DOHH2 (cell line): ENCODE measurements at regions not wholly inside any gene's neighbourhood (a gene's known extent, or its start where the extent isn't known, plus 50 kb on each side); places are given as distances from the start of the nearest gene placed in this dataset.

Source experiments
- H3F3A ChIP-seq: fragments of 200-600 bp; sonication (generic), shearing (Covaris generic); 2 replicates; pipeline ENCODE4 v1.6.0; 2016; ENCODE audit warnings: antibody characterized with exemption, mild to moderate bottlenecking; ENCODE audit not compliant: control insufficient read depth, insufficient read depth
- H3K27ac ChIP-seq: fragments of 200-600 bp; sonication (generic); 2 replicates; pipeline ENCODE4 v1.5.1; 2014; ENCODE audit warnings: low read depth, mild to moderate bottlenecking, low read length, moderate library complexity
- H3K27me3 ChIP-seq: fragments of 200-600 bp; sonication (generic); 2 replicates; pipeline ENCODE4 v1.6.1; 2014; ENCODE audit warnings: mild to moderate bottlenecking, low read length, mixed read lengths; ENCODE audit not compliant: control insufficient read depth
- H3K36me3 ChIP-seq: fragments of 200-600 bp; sonication (generic); 2 replicates; pipeline ENCODE4 v1.6.1; 2014; ENCODE audit warnings: mild to moderate bottlenecking, low read length, moderate library complexity, mixed read lengths; ENCODE audit not compliant: control insufficient read depth
- H3K4me1 ChIP-seq: fragments of 200-600 bp; sonication (generic); 2 replicates; pipeline ENCODE4 v1.6.1; 2014; ENCODE audit warnings: mild to moderate bottlenecking, low read length, mixed read lengths; ENCODE audit not compliant: control insufficient read depth
- H3K4me2 ChIP-seq: fragments of 200-600 bp; sonication (generic); 2 replicates; pipeline ENCODE4 v1.6.0; 2014; ENCODE audit warnings: mild to moderate bottlenecking, low read length, moderate library complexity
- H3K4me3 ChIP-seq: fragments of 200-600 bp; sonication (generic); 2 replicates; pipeline ENCODE4 v1.5.1; 2014; ENCODE audit warnings: mild to moderate bottlenecking, low read length, mixed read lengths
- H3K79me2 ChIP-seq: fragments of 200-600 bp; sonication (generic); 2 replicates; pipeline ENCODE4 v1.6.1; 2014; ENCODE audit warnings: mild to moderate bottlenecking, low read length, mixed read lengths; ENCODE audit not compliant: control insufficient read depth
- H3K9me2 ChIP-seq: fragments of 200-600 bp; sonication (generic); replicated peaks from 2 replicates; pipeline ENCODE4 v1.6.1; 2014; ENCODE audit warnings: mild to moderate bottlenecking, low read length, mixed read lengths; ENCODE audit not compliant: control insufficient read depth
- H3K9me3 ChIP-seq: fragments of 200-600 bp; sonication (generic); 2 replicates; pipeline ENCODE4 v1.6.1; 2014; ENCODE audit warnings: antibody characterized with exemption, low read length, mixed read lengths; ENCODE audit not compliant: control insufficient read depth, insufficient read depth
- H4K20me1 ChIP-seq: fragments of 200-600 bp; sonication (generic); 2 replicates; pipeline ENCODE4 v1.6.0; 2014; ENCODE audit warnings: low read depth, mild to moderate bottlenecking, antibody characterized with exemption, low read length, moderate library complexity; ENCODE audit not compliant: control insufficient read depth, insufficient read depth
- CTCF ChIP-seq: fragments of 200-600 bp; sonication (generic); IDR thresholded peaks from one replicate; pipeline ENCODE4 v1.5.1; 2014; ENCODE audit warnings: antibody characterized with exemption, mild to moderate bottlenecking, low read depth, low read length; ENCODE audit not compliant: poor library complexity, severe bottlenecking
- EZH2phosphoT487 ChIP-seq: fragments of 200-600 bp; sonication (generic); IDR thresholded peaks from 2 replicates; pipeline ENCODE4 v1.6.1; 2017; ENCODE audit warnings: borderline replicate concordance, mild to moderate bottlenecking, antibody characterized with exemption, low read length, moderate library complexity, mixed read lengths

- Histone ChIP-seq H4K20me1 (no peaks in the 10 kb centered on the region), H3F3A (no peaks in the 10 kb centered on the region), H3K27ac (no peak overlapping the region), H3K27me3 (peaks cover 2% of the 10 kb centered on the region; the same call in 1 of the 2 replicates), H3K4me2 (no peak overlapping the region), H3K79me2 (no peaks in the 10 kb centered on the region), H3K4me1 (no peaks in the 10 kb centered on the region), H3K9me2 (no peaks in the 10 kb centered on the region), H3K4me3 (no peak overlapping the region), H3K36me3 (no peaks in the 10 kb centered on the region), H3K9me3 (peaks cover 5% of the 10 kb centered on the region; the same call in 1 of the 2 replicates)
- TF ChIP-seq EZH2phosphoT487, result no peak
- TF ChIP-seq CTCF, result no peak
Measured at GRCh38 chr10:112871021-112871420, 79.0 kb upstream of the TCF7L2 start.

GRCh38 chr10:112872728-112873127, 77.3 kb upstream of the TCF7L2 start:
- Histone ChIP-seq H3K4me2 (no peak overlapping the region), H3K9me3 (peaks cover 5% of the 10 kb centered on the region; the same call in 1 of the 2 replicates), H3K79me2 (no peaks in the 10 kb centered on the region), H3K27me3 (peaks cover 4% of the 10 kb centered on the region; the same call in 1 of the 2 replicates), H3K4me3 (no peak overlapping the region), H3K4me1 (no peaks in the 10 kb centered on the region), H4K20me1 (no peaks in the 10 kb centered on the region), H3K9me2 (no peaks in the 10 kb centered on the region), H3K36me3 (no peaks in the 10 kb centered on the region), H3F3A (no peaks in the 10 kb centered on the region), H3K27ac (no peak overlapping the region)
- no peak for TF ChIP-seq EZH2phosphoT487
- peak; percentile 40 for TF ChIP-seq CTCF

GRCh38 chr10:112873541-112873940, 76.5 kb upstream of the TCF7L2 start:
- Histone ChIP-seq H3K27ac (no peak overlapping the region), H3K9me2 (no peaks in the 10 kb centered on the region), H3F3A (no peaks in the 10 kb centered on the region), H3K36me3 (no peaks in the 10 kb centered on the region), H3K4me3 (no peak overlapping the region), H3K4me1 (no peaks in the 10 kb centered on the region), H3K9me3 (peaks cover 5% of the 10 kb centered on the region; the same call in 1 of the 2 replicates), H3K79me2 (no peaks in the 10 kb centered on the region), H3K4me2 (no peak overlapping the region), H4K20me1 (no peaks in the 10 kb centered on the region), H3K27me3 (peaks cover 7% of the 10 kb centered on the region; the same call in 1 of the 2 replicates)
- TF ChIP-seq CTCF, result no peak
- TF ChIP-seq EZH2phosphoT487, result no peak
